Body of pancreas (tissue), 4 donors: ENCODE measurements at regions not wholly inside any gene's neighbourhood (a gene's known extent, or its start where the extent isn't known, plus 50 kb on each side); places are given as distances from the start of the nearest gene placed in this dataset.
"Not testable (repeated sequence)": the region's sequence is repeated elsewhere in the genome, so short reads cannot be mapped to it uniquely, and the experiment has no call there.

Source experiments
- ATAC-seq: fragments of 150-250 bp; one replicate; pipeline ENCODE4 v1.9.1; 2016
- DNase-seq, 4 donors: peaks; one replicate each; pipeline ENCODE4 v3.0.0-alpha.2; 2019
- H3K27ac ChIP-seq, 4 donors: fragments of 200-600 bp; sonication (generic); 1 replicate in 3 of 4; 2 replicates in 1 of 4; pipeline versions ENCODE4 v1.5.1 to v1.6.1; 2016 to 2019; ENCODE audit warnings: mild to moderate bottlenecking in 1 of 4, mixed read lengths in 1 of 4, moderate library complexity in 1 of 4
- H3K27me3 ChIP-seq, 2 donors: fragments of 200-600 bp; sonication (generic); one replicate each; pipeline ENCODE4 v1.6.0; 2016; ENCODE audit warnings: mild to moderate bottlenecking in 1 of 2
- H3K36me3 ChIP-seq, 2 donors: fragments of 200-600 bp; sonication (generic); replicated peaks in 1 of 2; 2 replicates each; pipeline ENCODE4 v1.5.1; 2016; ENCODE audit warnings: low read depth in 2 of 2; ENCODE audit not compliant: insufficient read depth in 1 of 2
- H3K4me1 ChIP-seq: fragments of 200-600 bp; sonication (generic); one replicate; pipeline ENCODE4 v1.6.0; 2016
- H3K4me3 ChIP-seq, 2 donors: fragments of 200-600 bp; sonication (generic); 1 replicate in 1 of 2; 2 replicates in 1 of 2; pipeline ENCODE4 v1.5.1; 2016 to 2019
- H3K9me3 ChIP-seq, 3 donors: fragments of 200-600 bp; sonication (generic); 1 replicate in 2 of 3; 2 replicates in 1 of 3; pipeline ENCODE4 v1.5.1; 2016
- CTCF ChIP-seq, 7 experiments: fragments of 450-650 bp in 4 of 7; fragments of 200-600 bp in 3 of 7; sonication (generic) in 3 of 7; IDR thresholded peaks; one replicate each; pipeline ENCODE4 v1.5.1; 2016 to 2019; ENCODE audit warnings: antibody characterized with exemption in 7 of 7
- POLR2A ChIP-seq, 3 donors: fragments of 450-650 bp; IDR thresholded peaks; one replicate each; pipeline ENCODE4 v1.6.1; 2016; ENCODE audit warnings: antibody characterized with exemption in 3 of 3, mild to moderate bottlenecking in 2 of 3
- WGBS, 2 donors: methylation state at CpG; one replicate each; pipeline ENCODE4 v1.1.5; 2017; 5-methylcytosine and 5-hydroxymethylcytosine counted together
- intact Hi-C: fragments of 100-400 bp; cut with DNase I; formaldehyde crosslinking; loops from one replicate; pipeline ENCODE4 v1.15.1; 2023

GRCh38 chr5:163252950-163253349, 184.4 kb upstream of the CCNG1 start:
- 13 to 26% methylated on average over 5 of the region's 5 CpGs for WGBS, 2 donors
- TF ChIP-seq POLR2A (IDR thresholded peaks at IDR 0.05) (no peak), CTCF (IDR thresholded peaks at IDR 0.05) (no peak)
- Histone ChIP-seq H3K4me3 (no peak overlapping the region), H3K9me3 (no peaks in the 10 kb centered on the region), H3K27me3 (no peaks in the 10 kb centered on the region), H3K4me1 (peaks cover 5% of the 10 kb centered on the region), H3K27ac (no peak overlapping the region), H3K36me3 (no peaks in the 10 kb centered on the region)
- no peak for DNase-seq
- intact Hi-C loops = no loop called here
- no peak for ATAC-seq

DNA sequence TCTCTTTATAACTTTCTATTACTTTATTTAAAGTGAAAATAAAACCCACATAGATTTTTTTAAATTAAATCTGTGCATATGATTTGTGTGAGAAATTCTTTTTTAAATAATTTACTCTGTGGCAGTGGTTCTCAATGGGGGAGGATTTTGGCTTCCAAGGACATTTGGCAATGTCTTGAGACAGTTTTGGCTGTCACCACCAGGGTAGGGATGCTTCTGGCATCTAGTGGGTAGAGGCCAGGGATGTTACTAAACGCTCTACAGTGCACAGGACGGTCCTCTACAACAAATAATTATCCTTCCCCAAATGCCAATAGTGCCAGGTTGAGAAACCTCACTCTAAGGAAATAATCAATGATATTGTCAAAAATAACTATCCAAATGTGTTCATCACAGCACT, 177.9 kb upstream of the CCNG1 start:
- H3K9me3 ChIP-seq = no peaks in the 10 kb centered on the region
- no peak overlapping the region for H3K27ac ChIP-seq
- WGBS, 2 donors = 42 to 72% methylated on average over 2 of the region's 2 CpGs
- intact Hi-C loops = no loop called here
- no peaks in the 10 kb centered on the region for H3K4me1 ChIP-seq
- ATAC-seq = no peak
- no peaks in the 10 kb centered on the region for H3K36me3 ChIP-seq
- no peak for TF ChIP-seq POLR2A (IDR thresholded peaks at IDR 0.05)
- no peak for TF ChIP-seq CTCF (IDR thresholded peaks at IDR 0.05)
- H3K27me3 ChIP-seq = no peaks in the 10 kb centered on the region
- H3K4me3 ChIP-seq = no peak overlapping the region
- DNase-seq = no peak

- ATAC-seq (no peak), DNase-seq (no peak)
- intact Hi-C loops = no loop called here
- Histone ChIP-seq H3K4me3 (no peak overlapping the region), H3K4me1 (no peaks in the 10 kb centered on the region), H3K9me3 (no peaks in the 10 kb centered on the region), H3K27me3 (no peaks in the 10 kb centered on the region), H3K36me3 (no peaks in the 10 kb centered on the region), H3K27ac (no peak overlapping the region)
- 70 to 87% methylated on average over 2 of the region's 2 CpGs for WGBS, 2 donors
- TF ChIP-seq CTCF (IDR thresholded peaks at IDR 0.05) (no peak), POLR2A (IDR thresholded peaks at IDR 0.05) (no peak)
These were observed 176.9 kb upstream of the CCNG1 start for GRCh38 chr5:163260471-163260870.

DNA sequence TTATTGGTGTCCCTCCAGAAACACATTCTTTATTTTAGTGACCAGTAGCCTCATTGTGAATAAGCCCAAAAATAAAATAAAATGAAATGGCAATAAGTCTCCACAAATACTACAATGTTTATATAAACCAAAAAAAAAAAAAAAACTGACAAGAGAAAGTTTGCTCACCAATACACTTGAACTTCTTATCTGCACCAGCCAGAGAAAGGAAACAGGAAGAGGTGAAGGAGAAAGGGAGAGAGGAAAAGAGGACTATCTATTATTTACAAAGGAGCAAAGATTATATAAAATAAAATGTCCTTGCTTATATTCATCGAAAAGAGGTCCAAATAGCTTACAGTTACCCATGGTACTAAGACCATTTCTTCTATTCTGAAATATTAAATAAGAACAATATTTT, 176.4 kb upstream of the CCNG1 start:
- Histone ChIP-seq H3K4me3 (no peak overlapping the region), H3K4me1 (no peaks in the 10 kb centered on the region), H3K27me3 (no peaks in the 10 kb centered on the region), H3K9me3 (no peaks in the 10 kb centered on the region), H3K36me3 (no peaks in the 10 kb centered on the region), H3K27ac (no peak overlapping the region)
- DNase-seq (no peak), ATAC-seq (no peak)
- WGBS, 2 donors = 0 to 36% methylated on average over 1 of the region's 1 CpG
- intact Hi-C loops = no loop called here
- TF ChIP-seq POLR2A (IDR thresholded peaks at IDR 0.05) = no peak

- no peaks in the 10 kb centered on the region for H3K27me3 ChIP-seq
- H3K36me3 ChIP-seq = no peaks in the 10 kb centered on the region
- intact Hi-C loops = no loop called here
- DNase-seq = no peak
- no peaks in the 10 kb centered on the region for H3K4me1 ChIP-seq
- no peaks in the 10 kb centered on the region for H3K9me3 ChIP-seq
- no peak for ATAC-seq
- no peak overlapping the region for H3K27ac ChIP-seq
- 68 to 70% methylated on average over 5 of the region's 5 CpGs for whole genome bisulfite sequencing, 2 donors
- no peak overlapping the region for H3K4me3 ChIP-seq
- no peak for TF ChIP-seq POLR2A (IDR thresholded peaks at IDR 0.05)
- no peak for TF ChIP-seq CTCF (IDR thresholded peaks at IDR 0.05)
These were observed 175.6 kb upstream of the CCNG1 start for GRCh38 chr5:163261647-163262269.

- H3K36me3 ChIP-seq, H3K9me3 ChIP-seq, H3K27ac ChIP-seq, ATAC-seq, H3K27me3 ChIP-seq, intact Hi-C loops, DNase-seq, H3K4me3 ChIP-seq, H3K4me1 ChIP-seq: not testable (repeated sequence)
- 67 to 76% methylated on average over 5 of the region's 5 CpGs for WGBS, 2 donors
These were observed 171.1 kb upstream of the CCNG1 start for GRCh38 chr5:163266249-163266648.
